GM12878 (cell line): ENCODE measurements at regions not wholly inside any gene's neighbourhood (a gene's known extent, or its start where the extent isn't known, plus 50 kb on each side); places are given as distances from the start of the nearest gene placed in this dataset.

ENCODE experiments used
- ATAC-seq: fragments of 200-7000 bp; cut with Tn5 transposase; 3 replicates; pipeline ENCODE4 v1.9.1; 2020; ENCODE audit warnings: mild to moderate bottlenecking, moderate library complexity
- BruUV-seq: library from RNA; stranded (reverse); fragments of 400-500 nt; replicated peaks from 2 replicates; lab custom pipeline; 2021; lab: Mats Ljungman, UMichigan
- CTCF ChIA-PET: fragments of 300-600 bp; sonication (Branson Sonifier 250); formaldehyde crosslinking; extraction: SDS; loops from one replicate; lab custom pipeline; 2021; ENCODE audit warnings: inconsistent platforms; lab: Yijun Ruan, JAX
- POLR2A ChIA-PET: fragments of 350-600 bp; formaldehyde crosslinking; extraction: SDS; loops from one replicate; lab custom pipeline; 2021; ENCODE audit warnings: inconsistent platforms; lab: Charles Lee
- RAD21 ChIA-PET: fragments of 300-600 bp; sonication (Branson Sonifier 250); formaldehyde crosslinking; loops from one replicate; lab custom pipeline; 2023; ENCODE audit warnings: antibody characterized with exemption; ENCODE audit not compliant: unreplicated experiment; lab: Charles Lee
- SMC1A ChIA-PET: fragments of 300-600 bp; sonication (Branson Sonifier 250); formaldehyde crosslinking; loops from one replicate; lab custom pipeline; 2023; ENCODE audit not compliant: unreplicated experiment, uncharacterized antibody; lab: Charles Lee
- DNase-seq: peaks from one replicate; pipeline ENCODE4 v3.0.0-alpha.2; 2011; ENCODE audit warnings: low read depth, low spot score
- FAIRE-seq: peaks from 3 replicates; lab custom pipeline; 2011; peaks lifted over from hg19 to GRCh38; lab: Jason Lieb, UNC
- H2AFZ ChIP-seq: 2 replicates; pipeline ENCODE4 v1.6.0; 2011; ENCODE audit warnings: low read depth, low read length, control low read depth; ENCODE audit not compliant: control insufficient read depth
- H3K27ac ChIP-seq: 2 replicates; pipeline ENCODE4 v1.5.1; 2011; ENCODE audit warnings: control low read depth; ENCODE audit not compliant: control insufficient read depth, insufficient read depth
- H3K27me3 ChIP-seq, 2 experiments: replicated peaks in 1 of 2; 2 replicates each; pipeline versions ENCODE4 v1.6.0 to v1.6.1; 2011; ENCODE audit warnings: low read length in 1 of 2; ENCODE audit not compliant: control insufficient read depth in 2 of 2, insufficient read depth in 2 of 2
- H3K36me3 ChIP-seq, 2 experiments: 2 replicates each; pipeline ENCODE4 v1.5.1; 2011; ENCODE audit warnings: low read length in 1 of 2; ENCODE audit not compliant: control insufficient read depth in 2 of 2, insufficient read depth in 2 of 2
- H3K4me1 ChIP-seq: 2 replicates; pipeline ENCODE4 v1.6.1; 2011; ENCODE audit warnings: mild to moderate bottlenecking, low read length, moderate library complexity, mixed read lengths; ENCODE audit not compliant: control insufficient read depth, insufficient read depth
- H3K4me2 ChIP-seq: 2 replicates; pipeline ENCODE4 v1.6.0; 2011; ENCODE audit warnings: control low read depth; ENCODE audit not compliant: control insufficient read depth, insufficient read depth
- H3K4me3 ChIP-seq: fragments of 200-600 bp; sonication (generic); 2 replicates; pipeline ENCODE4 v1.5.1; 2016
- H3K79me2 ChIP-seq: 2 replicates; pipeline ENCODE4 v1.6.0; 2011; ENCODE audit warnings: low read length; ENCODE audit not compliant: control insufficient read depth, insufficient read depth
- H3K9ac ChIP-seq: 2 replicates; pipeline ENCODE4 v1.8.0; 2011; ENCODE audit warnings: low read length, control low read depth, mixed read lengths; ENCODE audit not compliant: control insufficient read depth, insufficient read depth
- H3K9me3 ChIP-seq: replicated peaks from 3 replicates; pipeline ENCODE4 v1.5.1; 2011; ENCODE audit warnings: mild to moderate bottlenecking, low read length; ENCODE audit not compliant: control insufficient read depth, insufficient read depth
- H4K20me1 ChIP-seq: 2 replicates; pipeline ENCODE4 v1.6.0; 2011; ENCODE audit not compliant: control insufficient read depth, insufficient read depth
- BHLHE40 ChIP-seq, 2 experiments: fragments of 450-650 bp in 1 of 2; IDR thresholded peaks; 2 replicates each; pipeline ENCODE4 v1.6.1; 2011 to 2017; ENCODE audit warnings: low read depth in 2 of 2, borderline replicate concordance in 1 of 2, improper control_type of control experiment in 1 of 2, low read length in 1 of 2, mild to moderate bottlenecking in 1 of 2
- BMI1 ChIP-seq: fragments of 450-650 bp; IDR thresholded peaks from 2 replicates; pipeline ENCODE4 v1.6.1; 2016; ENCODE audit warnings: mild to moderate bottlenecking, moderate library complexity, borderline replicate concordance
- CBFB ChIP-seq: IDR thresholded peaks from 2 replicates; pipeline ENCODE4 v1.6.1; 2016; ENCODE audit warnings: antibody characterized with exemption, low read depth
- CBX5 ChIP-seq: sonication (generic); IDR thresholded peaks from 2 replicates; pipeline ENCODE4 v1.6.1; 2016; ENCODE audit warnings: low read depth, moderate library complexity, mild to moderate bottlenecking, inconsistent platforms
- CHD4 ChIP-seq: fragments of 200-600 bp; sonication (generic); IDR thresholded peaks from 2 replicates; pipeline ENCODE4 v1.6.1; 2016; ENCODE audit warnings: mild to moderate bottlenecking
- FOXM1 ChIP-seq: IDR thresholded peaks from 2 replicates; pipeline ENCODE4 v1.6.1; 2012; ENCODE audit warnings: low read depth, mild to moderate bottlenecking, inconsistent platforms, low read length, moderate library complexity
- GABPA ChIP-seq: IDR thresholded peaks from 2 replicates; pipeline ENCODE4 v1.6.1; 2014; ENCODE audit warnings: antibody characterized with exemption, low read depth, mild to moderate bottlenecking, inconsistent platforms
- HDGF ChIP-seq: fragments of 450-650 bp; IDR thresholded peaks from 2 replicates; pipeline ENCODE4 v1.6.1; 2016; ENCODE audit warnings: antibody characterized with exemption
- NFYB ChIP-seq: IDR thresholded peaks from 2 replicates; pipeline ENCODE4 v1.6.1; 2011; ENCODE audit warnings: low read depth, mild to moderate bottlenecking, low read length, improper control_type of control experiment, moderate library complexity; ENCODE audit not compliant: insufficient read depth
- NR2C1 ChIP-seq: fragments of 450-650 bp; IDR thresholded peaks from 2 replicates; pipeline ENCODE4 v1.6.1; 2017; ENCODE audit warnings: antibody characterized with exemption, mild to moderate bottlenecking, moderate library complexity
- NRF1 ChIP-seq: conservative IDR thresholded peaks from 2 replicates; pipeline ENCODE4 v1.6.1; 2011; ENCODE audit warnings: mild to moderate bottlenecking, low read depth, low read length, improper control_type of control experiment
- PAX8 ChIP-seq: fragments of 450-650 bp; IDR thresholded peaks from 2 replicates; pipeline ENCODE4 v1.6.1; 2017; ENCODE audit warnings: mild to moderate bottlenecking, moderate library complexity
- RAD21 ChIP-seq: IDR thresholded peaks from 2 replicates; pipeline ENCODE4 v1.6.1; 2011; ENCODE audit warnings: mild to moderate bottlenecking, low read depth, low read length, moderate library complexity; ENCODE audit not compliant: insufficient read depth
- SREBF1 ChIP-seq: IDR thresholded peaks from 2 replicates; pipeline ENCODE4 v1.6.1; 2012; ENCODE audit warnings: mild to moderate bottlenecking, low read length
- TCF3 ChIP-seq: IDR thresholded peaks from 2 replicates; pipeline ENCODE4 v1.6.1; 2012; ENCODE audit warnings: low read depth, mild to moderate bottlenecking, low read length, borderline replicate concordance; ENCODE audit not compliant: insufficient read depth
- ZNF622 ChIP-seq: fragments of 450-650 bp; IDR thresholded peaks from 2 replicates; pipeline ENCODE4 v1.6.1; 2017; ENCODE audit warnings: mild to moderate bottlenecking, inconsistent platforms
- WGBS: methylation state at CpG from one replicate; pipeline ENCODE4 v1.1.6; 2016; ENCODE audit warnings: low lambda C conversion rate; ENCODE audit not compliant: insufficient replicate concordance, insufficient coverage; ENCODE audit errors: missing lambda C conversion rate; 5-methylcytosine and 5-hydroxymethylcytosine counted together
- in situ Hi-C: fragments of 300-500 bp; cut with MboI; formaldehyde crosslinking; loops from 9 replicates; pipeline ENCODE4 v1.14.3; 2018; ENCODE audit warnings: mixed read lengths
- intact Hi-C: fragments of 100-400 bp; cut with micrococcal nuclease; formaldehyde crosslinking; loops from one replicate; pipeline ENCODE4 v1.14.2; 2022; ENCODE audit not compliant: unreplicated experiment
- TF ChIP-seq, protein P1 (sequence below): IDR thresholded peaks from 2 replicates; pipeline ENCODE4 v1.6.1; 2012; ENCODE audit warnings: low read depth, low read length, improper control_type of control experiment
- TF ChIP-seq, protein P2 (sequence below): IDR thresholded peaks from 2 replicates; pipeline ENCODE4 v1.6.1; 2011; ENCODE audit warnings: mild to moderate bottlenecking, low read depth, low read length, moderate library complexity; ENCODE audit not compliant: insufficient replicate concordance
- TF ChIP-seq, protein P3 (sequence below): IDR thresholded peaks from 2 replicates; pipeline ENCODE4 v1.6.1; 2011; ENCODE audit warnings: low read depth, mild to moderate bottlenecking, low read length, moderate library complexity, borderline replicate concordance; ENCODE audit errors: extremely low read depth
- TF ChIP-seq, protein P4 (sequence below): IDR thresholded peaks from 2 replicates; pipeline ENCODE4 v1.6.1; 2012; ENCODE audit warnings: low read depth, low read length, improper control_type of control experiment

DNA sequence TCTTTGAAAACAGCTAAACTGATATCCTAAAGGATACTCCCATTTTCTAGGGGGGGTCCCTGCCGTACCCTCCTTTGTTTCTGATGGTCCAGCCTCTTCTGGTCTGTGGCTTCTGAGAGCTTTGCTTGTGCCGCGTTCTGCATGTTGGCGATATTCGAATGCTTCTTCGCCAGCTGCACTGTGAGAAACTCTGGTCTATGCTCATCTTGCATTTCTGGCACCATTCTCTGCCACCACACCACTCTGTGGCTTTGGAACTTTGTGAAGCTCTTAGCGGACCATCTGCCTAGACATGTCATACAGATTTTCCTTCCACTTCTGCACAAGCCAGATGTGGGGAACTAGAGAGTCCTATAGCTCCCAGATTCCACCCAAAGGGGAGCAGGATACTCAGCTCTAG is 197.2 kb downstream of the REEP3 start:
- POLR2A ChIA-PET = no interaction called here
- SMC1A ChIA-PET = interaction anchor here (0.5 to 9.9 kb wide), 20 partner anchors 9 to 633 kb away, joined by 3 to 264 read pairs (median 4); partner anchors contain the start of gene JMJD1C
- Histone ChIP-seq H3K79me2 (no peaks in the 10 kb centered on the region), H3K4me3 (no peak overlapping the region), H3K36me3 (no peaks in the 10 kb centered on the region), H3K4me1 (no peaks in the 10 kb centered on the region), H3K27ac (no peak overlapping the region), H3K27me3 (no peaks in the 10 kb centered on the region; a peak in 1 of 4 replicates), H3K9me3 (no peaks in the 10 kb centered on the region), H2AFZ (no peak overlapping the region), H3K9ac (no peak overlapping the region), H4K20me1 (no peaks in the 10 kb centered on the region), H3K4me2 (no peak overlapping the region)
- no peak for DNase-seq
- WGBS = 87% methylated on average over 7 of the region's 7 CpGs
- in situ Hi-C loops = loop anchor here (25.0 kb wide), 1 partner anchor 1131 kb away; no protein-coding TSS in a partner anchor
- TF ChIP-seq NFYB = no peak
- no peak for TF ChIP-seq GABPA
- TF ChIP-seq FOXM1 = no peak
- TF ChIP-seq, protein P1, sequence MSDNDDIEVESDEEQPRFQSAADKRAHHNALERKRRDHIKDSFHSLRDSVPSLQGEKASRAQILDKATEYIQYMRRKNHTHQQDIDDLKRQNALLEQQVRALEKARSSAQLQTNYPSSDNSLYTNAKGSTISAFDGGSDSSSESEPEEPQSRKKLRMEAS = no peak
- no peak for TF ChIP-seq CBFB
- no peak for TF ChIP-seq SREBF1
- no peak for TF ChIP-seq BMI1
- no peak for TF ChIP-seq ZNF622
- TF ChIP-seq, protein P2, sequence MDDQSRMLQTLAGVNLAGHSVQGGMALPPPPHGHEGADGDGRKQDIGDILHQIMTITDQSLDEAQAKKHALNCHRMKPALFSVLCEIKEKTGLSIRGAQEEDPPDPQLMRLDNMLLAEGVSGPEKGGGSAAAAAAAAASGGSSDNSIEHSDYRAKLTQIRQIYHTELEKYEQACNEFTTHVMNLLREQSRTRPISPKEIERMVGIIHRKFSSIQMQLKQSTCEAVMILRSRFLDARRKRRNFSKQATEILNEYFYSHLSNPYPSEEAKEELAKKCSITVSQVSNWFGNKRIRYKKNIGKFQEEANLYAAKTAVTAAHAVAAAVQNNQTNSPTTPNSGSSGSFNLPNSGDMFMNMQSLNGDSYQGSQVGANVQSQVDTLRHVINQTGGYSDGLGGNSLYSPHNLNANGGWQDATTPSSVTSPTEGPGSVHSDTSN = no peak
- TF ChIP-seq PAX8 = no peak
- no peak for TF ChIP-seq NR2C1
- no peak for TF ChIP-seq RAD21
- TF ChIP-seq NRF1 = no peak
- no peak for TF ChIP-seq CBX5
- TF ChIP-seq HDGF = no peak
- TF ChIP-seq TCF3 = no peak
- TF ChIP-seq, protein P3, sequence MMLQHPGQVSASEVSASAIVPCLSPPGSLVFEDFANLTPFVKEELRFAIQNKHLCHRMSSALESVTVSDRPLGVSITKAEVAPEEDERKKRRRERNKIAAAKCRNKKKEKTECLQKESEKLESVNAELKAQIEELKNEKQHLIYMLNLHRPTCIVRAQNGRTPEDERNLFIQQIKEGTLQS = no peak
- TF ChIP-seq, protein P4, sequence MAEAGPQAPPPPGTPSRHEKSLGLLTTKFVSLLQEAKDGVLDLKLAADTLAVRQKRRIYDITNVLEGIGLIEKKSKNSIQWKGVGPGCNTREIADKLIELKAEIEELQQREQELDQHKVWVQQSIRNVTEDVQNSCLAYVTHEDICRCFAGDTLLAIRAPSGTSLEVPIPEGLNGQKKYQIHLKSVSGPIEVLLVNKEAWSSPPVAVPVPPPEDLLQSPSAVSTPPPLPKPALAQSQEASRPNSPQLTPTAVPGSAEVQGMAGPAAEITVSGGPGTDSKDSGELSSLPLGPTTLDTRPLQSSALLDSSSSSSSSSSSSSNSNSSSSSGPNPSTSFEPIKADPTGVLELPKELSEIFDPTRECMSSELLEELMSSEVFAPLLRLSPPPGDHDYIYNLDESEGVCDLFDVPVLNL = no peak
- TF ChIP-seq BHLHE40 (IDR thresholded peaks at IDR 0.05; ENCODE audit: borderline replicate concordance in 1 of 2, low read depth in 2 of 2, low read length in 1 of 2) = no peak
- no peak for TF ChIP-seq CHD4
- CTCF ChIA-PET = interaction anchor here (0.9 to 9.8 kb wide), 14 partner anchors 13 to 555 kb away, joined by 3 to 521 read pairs (median 6); no protein-coding TSS in a partner anchor
- no peak for FAIRE-seq
- no peak for ATAC-seq
- RAD21 ChIA-PET = interaction anchor here (0.8 to 10.0 kb wide), 16 partner anchors 11 to 1026 kb away, joined by 3 to 241 read pairs (median 4); partner anchors contain the start of gene NRBF2
- BruUV-seq = no TSS peak
- intact Hi-C loops = no loop called here
